ENCODE measurements at regions not wholly inside any gene's neighbourhood (a gene's known extent, or its start where the extent isn't known, plus 50 kb on each side); places are given as distances from the start of the nearest gene placed in this dataset.

GRCh38 chr5:79876456-79876855 is 114.6 kb downstream of the MTX3 start:
- H3K27me3 Mint-ChIP-seq (ENCODE audit: low read depth) = no peaks in the 10 kb centered on the region
- no peak for DNase-seq (ENCODE audit: low read depth, low spot score)
- H3K36me3 Mint-ChIP-seq (ENCODE audit: low read depth) = no peaks in the 10 kb centered on the region
- no peaks in the 10 kb centered on the region for H3K4me1 Mint-ChIP-seq
- H3K9me3 Mint-ChIP-seq = no peaks in the 10 kb centered on the region
- H3K4me3 Mint-ChIP-seq = no peak overlapping the region
- no peak for TF ChIP-seq CTCF (conservative IDR thresholded peaks at IDR 0.05)
- H3K27ac Mint-ChIP-seq (ENCODE audit: unreplicated experiment) = no peak overlapping the region

GRCh38 chr5:79875230-79875629 is 115.8 kb downstream of the MTX3 start:
- Mint-ChIP-seq H3K27ac (ENCODE audit: unreplicated experiment) (no peak overlapping the region), H3K4me3 (no peak overlapping the region), H3K4me1 (no peaks in the 10 kb centered on the region), H3K36me3 (ENCODE audit: low read depth) (no peaks in the 10 kb centered on the region), H3K27me3 (ENCODE audit: low read depth) (no peaks in the 10 kb centered on the region), H3K9me3 (no peaks in the 10 kb centered on the region)
- no peak for TF ChIP-seq CTCF (conservative IDR thresholded peaks at IDR 0.05)
- DNase-seq (ENCODE audit: low read depth, low spot score) = no peak

GRCh38 chr5:79873187-79873586 is 117.9 kb downstream of the MTX3 start:
- no peaks in the 10 kb centered on the region for H3K27me3 Mint-ChIP-seq (ENCODE audit: low read depth)
- no peak overlapping the region for H3K27ac Mint-ChIP-seq (ENCODE audit: unreplicated experiment)
- DNase-seq (ENCODE audit: low read depth, low spot score) = no peak
- H3K4me3 Mint-ChIP-seq = no peak overlapping the region
- TF ChIP-seq CTCF (conservative IDR thresholded peaks at IDR 0.05) = no peak
- H3K36me3 Mint-ChIP-seq (ENCODE audit: low read depth) = no peaks in the 10 kb centered on the region
- no peaks in the 10 kb centered on the region for H3K4me1 Mint-ChIP-seq
- no peaks in the 10 kb centered on the region for H3K9me3 Mint-ChIP-seq

- H3K27me3 Mint-ChIP-seq (ENCODE audit: low read depth) = no peaks in the 10 kb centered on the region
- no peaks in the 10 kb centered on the region for H3K36me3 Mint-ChIP-seq (ENCODE audit: low read depth)
Measured at GRCh38 chr5:79872291-79872690, 118.8 kb downstream of the MTX3 start.

GRCh38 chr5:79871364-79872120 is 119.5 kb downstream of the MTX3 start:
- no peak for DNase-seq (ENCODE audit: low read depth, low spot score)
- H3K27ac Mint-ChIP-seq (ENCODE audit: unreplicated experiment) = no peak overlapping the region
- no peaks in the 10 kb centered on the region for H3K9me3 Mint-ChIP-seq
- no peak for TF ChIP-seq CTCF (conservative IDR thresholded peaks at IDR 0.05)
- no peaks in the 10 kb centered on the region for H3K36me3 Mint-ChIP-seq (ENCODE audit: low read depth)
- H3K27me3 Mint-ChIP-seq (ENCODE audit: low read depth) = no peaks in the 10 kb centered on the region
- H3K4me3 Mint-ChIP-seq = no peak overlapping the region
- H3K4me1 Mint-ChIP-seq = no peaks in the 10 kb centered on the region

More at GRCh38 chr5:79872291-79872690, 118.8 kb downstream of the MTX3 start:
- H3K4me1 Mint-ChIP-seq = no peaks in the 10 kb centered on the region
- TF ChIP-seq CTCF (conservative IDR thresholded peaks at IDR 0.05) = no peak
- no peak overlapping the region for H3K27ac Mint-ChIP-seq (ENCODE audit: unreplicated experiment)
- no peak overlapping the region for H3K4me3 Mint-ChIP-seq
- no peak for DNase-seq (ENCODE audit: low read depth, low spot score)
- H3K9me3 Mint-ChIP-seq = no peaks in the 10 kb centered on the region

Data from neural crest cell (in vitro differentiated cells).